ENCODE measurements at regions not wholly inside any gene's neighbourhood (a gene's known extent, or its start where the extent isn't known, plus 50 kb on each side); places are given as distances from the start of the nearest gene placed in this dataset.
"Not testable (repeated sequence)": the region's sequence is repeated elsewhere in the genome, so short reads cannot be mapped to it uniquely, and the experiment has no call there.

GRCh38 chr5:120164037-120164436 is 300.1 kb upstream of the PRR16 start:
- no peak overlapping the region for H3K4me3 Mint-ChIP-seq
- H3K4me1 Mint-ChIP-seq, result no peaks in the 10 kb centered on the region
- no peaks in the 10 kb centered on the region for H3K27me3 Mint-ChIP-seq
- no peaks in the 10 kb centered on the region for H3K36me3 Mint-ChIP-seq
- H3K27ac Mint-ChIP-seq, result no peak overlapping the region
- peaks cover 0 to 2% (median 0%) of the 10 kb centered on the region in 3 donors for H3K9me3 Mint-ChIP-seq

- Mint-ChIP-seq H3K27me3 (no peaks in the 10 kb centered on the region), H3K4me3 (no peak overlapping the region), H3K9me3 (peaks cover 0 to 2% (median 0%) of the 10 kb centered on the region in 3 donors), H3K27ac (no peak overlapping the region), H3K36me3 (no peaks in the 10 kb centered on the region), H3K4me1 (no peaks in the 10 kb centered on the region)
These were observed 299.1 kb upstream of the PRR16 start for GRCh38 chr5:120164986-120165385.

DNA sequence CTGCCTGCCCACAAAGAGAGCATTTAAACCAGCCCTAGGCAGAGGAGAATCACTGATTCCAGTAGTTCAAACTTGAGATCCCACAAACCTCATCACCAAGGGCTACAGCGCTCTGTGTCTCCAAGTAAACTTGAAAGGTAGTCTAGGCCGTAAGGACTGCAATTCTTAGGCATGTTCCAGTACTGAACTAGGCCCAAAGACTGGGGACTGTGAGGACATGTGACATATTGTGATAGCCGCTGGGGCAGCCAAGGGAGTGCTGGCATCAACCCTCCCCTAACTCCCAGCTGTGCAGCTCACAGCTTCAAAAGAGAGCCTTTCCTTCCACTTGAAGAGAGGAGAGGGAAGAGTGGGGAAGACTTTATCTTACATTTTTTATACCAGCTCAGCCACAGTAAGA is 291.0 kb upstream of the PRR16 start:
- Mint-ChIP-seq H3K4me3 (no peak overlapping the region), H3K9me3 (no peaks in the 10 kb centered on the region), H3K27me3 (no peaks in the 10 kb centered on the region), H3K36me3 (no peaks in the 10 kb centered on the region), H3K4me1 (no peaks in the 10 kb centered on the region), H3K27ac (no peak overlapping the region)

- Mint-ChIP-seq H3K4me1 (no peaks in the 10 kb centered on the region), H3K4me3 (no peak overlapping the region), H3K36me3 (no peaks in the 10 kb centered on the region), H3K27me3 (no peaks in the 10 kb centered on the region), H3K27ac (no peak overlapping the region), H3K9me3 (no peaks in the 10 kb centered on the region)
These were observed 290.0 kb upstream of the PRR16 start for GRCh38 chr5:120174089-120174488.

- not testable (repeated sequence) for H3K36me3 Mint-ChIP-seq, H3K4me3 Mint-ChIP-seq, H3K27me3 Mint-ChIP-seq, H3K4me1 Mint-ChIP-seq, H3K9me3 Mint-ChIP-seq, H3K27ac Mint-ChIP-seq
These were observed 282.9 kb upstream of the PRR16 start for GRCh38 chr5:120181238-120181637.

DNA sequence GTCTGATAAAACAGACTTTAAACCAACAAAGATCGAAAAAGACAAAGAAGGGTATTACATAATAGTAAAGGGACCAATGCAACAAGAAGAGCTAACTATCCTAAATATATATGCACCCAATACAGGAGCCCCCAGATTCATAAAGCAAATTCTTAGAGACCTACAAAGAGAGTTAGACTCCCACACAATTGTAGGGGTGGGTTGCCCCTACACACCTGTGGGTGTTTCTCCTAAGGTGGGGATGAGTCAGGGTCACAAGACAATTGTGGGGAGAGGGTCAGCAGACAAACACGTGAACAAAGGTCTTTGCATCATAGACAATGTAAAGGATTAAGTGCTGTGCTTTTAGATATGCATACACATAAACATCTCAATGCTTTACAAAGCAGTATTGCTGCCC is 269.4 kb upstream of the PRR16 start:
- not testable (repeated sequence) for H3K27me3 Mint-ChIP-seq, H3K4me1 Mint-ChIP-seq, H3K4me3 Mint-ChIP-seq, H3K9me3 Mint-ChIP-seq, H3K36me3 Mint-ChIP-seq
- H3K27ac Mint-ChIP-seq, result peak overlapping the region in 1 of 3 donors; percentile 21

DNA sequence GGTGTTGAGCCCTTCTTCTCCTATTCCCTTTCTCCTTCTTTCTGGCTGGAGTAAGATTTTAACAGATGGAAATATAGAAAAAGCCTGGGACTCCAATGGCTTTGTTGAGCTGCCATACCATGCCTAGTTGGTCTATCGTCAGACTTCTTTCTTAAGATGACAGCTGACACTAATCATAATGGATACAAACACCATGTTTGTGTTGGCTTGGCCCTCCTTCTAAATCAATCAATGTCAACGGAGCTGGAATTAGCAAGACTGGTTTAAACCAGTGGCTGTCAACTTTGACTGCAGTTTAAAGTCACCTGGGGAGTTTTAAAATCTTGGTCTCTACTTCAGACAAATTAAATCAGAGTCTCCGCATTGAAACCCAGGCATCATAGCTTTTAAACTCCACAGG is 264.5 kb upstream of the PRR16 start:
- H3K36me3 Mint-ChIP-seq, result no peaks in the 10 kb centered on the region
- no peak overlapping the region for H3K4me3 Mint-ChIP-seq
- peaks cover 0 to 5% (median 3%) of the 10 kb centered on the region in 3 donors for H3K9me3 Mint-ChIP-seq
- H3K27ac Mint-ChIP-seq, result no peak overlapping the region
- H3K27me3 Mint-ChIP-seq, result no peaks in the 10 kb centered on the region
- no peaks in the 10 kb centered on the region for H3K4me1 Mint-ChIP-seq

- no peaks in the 10 kb centered on the region for H3K4me1 Mint-ChIP-seq
- H3K27ac Mint-ChIP-seq, result no peak overlapping the region
- no peak overlapping the region for H3K4me3 Mint-ChIP-seq
- H3K36me3 Mint-ChIP-seq, result no peaks in the 10 kb centered on the region
- H3K9me3 Mint-ChIP-seq, result peaks cover 0 to 9% (median 8%) of the 10 kb centered on the region in 3 donors
- H3K27me3 Mint-ChIP-seq, result no peaks in the 10 kb centered on the region
These were observed 257.0 kb upstream of the PRR16 start for GRCh38 chr5:120207129-120207528.

- Mint-ChIP-seq H3K4me3 (no peak overlapping the region), H3K9me3 (peaks cover 0 to 3% (median 0%) of the 10 kb centered on the region in 3 donors), H3K36me3 (no peaks in the 10 kb centered on the region), H3K27ac (no peak overlapping the region), H3K27me3 (no peaks in the 10 kb centered on the region), H3K4me1 (peaks cover 0 to 1% (median 0%) of the 10 kb centered on the region in 3 donors)
These were observed 247.1 kb upstream of the PRR16 start for GRCh38 chr5:120217001-120217400.

- Mint-ChIP-seq H3K27me3 (no peaks in the 10 kb centered on the region), H3K9me3 (no peaks in the 10 kb centered on the region), H3K27ac (no peak overlapping the region), H3K4me3 (no peak overlapping the region), H3K4me1 (peaks cover 0 to 1% (median 0%) of the 10 kb centered on the region in 3 donors), H3K36me3 (no peaks in the 10 kb centered on the region)
These were observed 244.1 kb upstream of the PRR16 start for GRCh38 chr5:120219988-120220387.

GRCh38 chr5:120225524-120225923 is 238.6 kb upstream of the PRR16 start:
- peaks cover 0 to 1% (median 0%) of the 10 kb centered on the region in 3 donors for H3K4me1 Mint-ChIP-seq
- no peak overlapping the region for H3K4me3 Mint-ChIP-seq
- H3K9me3 Mint-ChIP-seq, result peaks cover 0 to 3% (median 0%) of the 10 kb centered on the region in 3 donors
- no peaks in the 10 kb centered on the region for H3K36me3 Mint-ChIP-seq
- H3K27me3 Mint-ChIP-seq, result no peaks in the 10 kb centered on the region
- H3K27ac Mint-ChIP-seq, result no peak overlapping the region

DNA sequence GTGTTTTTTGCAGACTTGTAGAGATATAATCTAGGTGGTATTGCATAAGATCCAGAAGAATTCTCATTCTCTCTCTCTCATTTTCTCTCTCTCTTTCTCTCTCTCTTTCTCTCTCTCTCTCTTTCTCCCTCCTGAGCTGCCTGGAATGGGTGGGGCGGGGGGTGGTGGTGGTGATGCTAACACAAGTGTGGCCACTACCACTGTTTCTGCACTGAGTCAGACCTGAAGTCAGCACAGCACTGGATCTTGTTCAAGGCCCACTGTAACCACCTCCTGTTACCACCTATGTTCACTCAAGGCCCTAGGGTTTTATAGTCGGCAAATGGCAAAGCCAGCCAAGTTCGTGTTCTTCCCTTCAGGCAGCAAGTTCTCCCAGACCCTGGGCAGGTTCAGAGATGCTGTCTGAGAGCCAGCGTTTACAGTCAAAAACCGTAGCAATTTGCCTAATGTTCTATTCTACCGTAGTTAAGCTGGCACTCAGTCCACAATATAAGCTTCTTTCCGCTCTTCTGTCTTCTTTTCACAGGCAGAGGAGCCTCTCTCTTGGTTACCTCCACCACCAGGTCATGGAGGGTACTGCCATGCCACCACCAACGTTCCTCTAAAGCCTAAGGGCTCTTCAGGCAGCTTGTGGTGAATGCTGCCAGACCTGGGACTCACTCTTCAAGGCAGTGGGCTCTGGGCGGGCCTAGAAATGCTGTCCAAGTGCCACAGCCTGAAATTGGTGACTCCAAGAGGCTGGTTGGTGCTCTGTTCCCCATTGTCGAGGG is 235.7 kb upstream of the PRR16 start:
- Mint-ChIP-seq H3K27ac (no peak overlapping the region), H3K4me3 (no peak overlapping the region), H3K27me3 (no peaks in the 10 kb centered on the region), H3K36me3 (no peaks in the 10 kb centered on the region), H3K4me1 (peaks cover 0 to 1% (median 0%) of the 10 kb centered on the region in 3 donors), H3K9me3 (peaks cover 0 to 3% (median 0%) of the 10 kb centered on the region in 3 donors)

GRCh38 chr5:120229036-120229435 is 235.1 kb upstream of the PRR16 start:
- Mint-ChIP-seq H3K36me3 (no peaks in the 10 kb centered on the region), H3K9me3 (peaks cover 0 to 3% (median 0%) of the 10 kb centered on the region in 3 donors), H3K4me1 (peaks cover 0 to 1% (median 0%) of the 10 kb centered on the region in 3 donors), H3K4me3 (no peak overlapping the region), H3K27ac (no peak overlapping the region), H3K27me3 (no peaks in the 10 kb centered on the region)

- Mint-ChIP-seq H3K27me3 (no peaks in the 10 kb centered on the region), H3K4me3 (no peak overlapping the region), H3K4me1 (no peaks in the 10 kb centered on the region), H3K36me3 (no peaks in the 10 kb centered on the region), H3K9me3 (peaks cover 0 to 2% (median 0%) of the 10 kb centered on the region in 3 donors), H3K27ac (no peak overlapping the region)
These were observed 232.5 kb upstream of the PRR16 start for GRCh38 chr5:120231563-120231962.

DNA sequence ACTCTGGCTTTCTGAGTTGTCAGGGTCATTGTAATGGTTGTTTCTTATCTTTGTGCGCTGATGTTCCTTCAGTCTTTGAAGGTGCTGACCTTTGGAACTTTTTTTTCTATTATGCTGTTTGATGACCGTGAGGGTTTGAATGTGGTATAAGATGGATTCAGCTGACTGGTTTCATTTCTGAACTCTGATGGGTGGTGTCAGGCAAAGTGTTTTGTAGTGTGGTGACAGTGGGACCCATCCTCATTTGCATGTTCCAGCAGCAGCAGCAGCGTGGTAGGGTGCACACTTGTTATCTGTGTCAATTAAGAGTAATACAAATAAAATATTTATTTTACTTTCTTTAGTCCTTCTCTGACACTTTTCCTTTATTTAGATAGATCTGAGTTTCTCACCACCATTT is 227.7 kb upstream of the PRR16 start:
- Mint-ChIP-seq H3K4me1 (no peaks in the 10 kb centered on the region), H3K4me3 (no peak overlapping the region), H3K9me3 (no peaks in the 10 kb centered on the region), H3K27ac (no peak overlapping the region), H3K27me3 (peaks cover 2% of the 10 kb centered on the region), H3K36me3 (no peaks in the 10 kb centered on the region)

DNA sequence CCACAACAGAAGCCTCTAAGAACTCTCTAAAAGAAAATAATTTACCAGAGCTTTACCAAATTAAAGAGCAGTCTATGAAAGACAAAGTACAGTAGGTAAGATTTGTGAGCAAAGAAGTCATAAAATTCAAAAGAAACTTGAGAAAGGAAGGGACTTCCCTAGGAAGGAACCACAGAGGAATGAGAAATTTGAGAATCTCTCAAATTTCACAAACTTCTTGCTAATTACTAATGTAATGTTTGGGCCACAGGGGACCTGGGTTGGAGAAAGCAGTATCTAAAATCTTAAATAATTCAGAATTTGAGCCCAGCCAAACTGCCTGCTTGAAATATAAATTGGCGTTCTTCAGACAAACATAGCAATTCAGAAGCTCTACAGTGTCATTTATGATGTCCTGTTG is 225.0 kb upstream of the PRR16 start:
- H3K36me3 Mint-ChIP-seq, result no peaks in the 10 kb centered on the region
- H3K9me3 Mint-ChIP-seq, result no peaks in the 10 kb centered on the region
- peaks cover 2% of the 10 kb centered on the region for H3K27me3 Mint-ChIP-seq
- no peak overlapping the region for H3K27ac Mint-ChIP-seq
- H3K4me3 Mint-ChIP-seq, result no peak overlapping the region
- no peaks in the 10 kb centered on the region for H3K4me1 Mint-ChIP-seq
